ENCODE measurements at regions not wholly inside any gene's neighbourhood (a gene's known extent, or its start where the extent isn't known, plus 50 kb on each side); places are given as distances from the start of the nearest gene placed in this dataset.

DNA sequence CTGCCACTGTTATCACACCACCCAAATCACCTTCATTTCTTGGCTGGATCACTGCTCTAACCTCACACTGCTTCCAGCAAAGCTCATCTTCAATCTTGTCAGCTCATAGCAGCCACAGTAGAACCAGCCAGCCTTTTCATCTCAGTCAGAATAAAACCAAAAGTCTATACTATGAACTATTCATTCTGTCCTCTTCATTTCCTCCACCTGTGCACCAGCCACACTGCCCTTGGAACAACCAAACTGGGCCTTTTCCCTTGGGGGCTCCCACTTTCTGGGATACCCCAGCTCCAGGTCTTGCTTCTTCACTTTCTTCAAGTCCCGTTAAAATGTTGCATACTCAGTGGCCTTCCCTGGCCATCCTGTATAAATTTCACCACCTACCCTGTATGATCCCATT lies 234.4 kb upstream of the DAAM1 start:
- H3K36me3 ChIP-seq (ENCODE audit: control insufficient read depth, insufficient read depth, low read length) = no peaks in the 10 kb centered on the region
- no peaks in the 10 kb centered on the region for H3K4me1 ChIP-seq
- TF ChIP-seq, protein P1, sequence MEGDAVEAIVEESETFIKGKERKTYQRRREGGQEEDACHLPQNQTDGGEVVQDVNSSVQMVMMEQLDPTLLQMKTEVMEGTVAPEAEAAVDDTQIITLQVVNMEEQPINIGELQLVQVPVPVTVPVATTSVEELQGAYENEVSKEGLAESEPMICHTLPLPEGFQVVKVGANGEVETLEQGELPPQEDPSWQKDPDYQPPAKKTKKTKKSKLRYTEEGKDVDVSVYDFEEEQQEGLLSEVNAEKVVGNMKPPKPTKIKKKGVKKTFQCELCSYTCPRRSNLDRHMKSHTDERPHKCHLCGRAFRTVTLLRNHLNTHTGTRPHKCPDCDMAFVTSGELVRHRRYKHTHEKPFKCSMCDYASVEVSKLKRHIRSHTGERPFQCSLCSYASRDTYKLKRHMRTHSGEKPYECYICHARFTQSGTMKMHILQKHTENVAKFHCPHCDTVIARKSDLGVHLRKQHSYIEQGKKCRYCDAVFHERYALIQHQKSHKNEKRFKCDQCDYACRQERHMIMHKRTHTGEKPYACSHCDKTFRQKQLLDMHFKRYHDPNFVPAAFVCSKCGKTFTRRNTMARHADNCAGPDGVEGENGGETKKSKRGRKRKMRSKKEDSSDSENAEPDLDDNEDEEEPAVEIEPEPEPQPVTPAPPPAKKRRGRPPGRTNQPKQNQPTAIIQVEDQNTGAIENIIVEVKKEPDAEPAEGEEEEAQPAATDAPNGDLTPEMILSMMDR (IDR thresholded peaks at IDR 0.05; ENCODE audit: insufficient read depth in 1 of 2, low read depth in 1 of 2, low read length in 1 of 2, severe bottlenecking in 1 of 2, unreplicated experiment in 1 of 2) = no peak
- no TSS peak for BruUV-seq (replicated peaks)
- Mint-ChIP-seq H3K27ac (ENCODE audit: unreplicated experiment) (no peak overlapping the region), H3K4me3 (ENCODE audit: unreplicated experiment) (no peak overlapping the region), H3K9me3 (ENCODE audit: unreplicated experiment) (no peaks in the 10 kb centered on the region), H3K27me3 (ENCODE audit: insufficient read depth, unreplicated experiment) (peaks cover 23% of the 10 kb centered on the region), H3K4me1 (ENCODE audit: low read depth, unreplicated experiment) (no peaks in the 10 kb centered on the region), H3K36me3 (ENCODE audit: insufficient read depth, unreplicated experiment) (no peaks in the 10 kb centered on the region)
- POLR2A ChIA-PET = no interaction called here
- DNase-seq = no peak
- no peaks in the 10 kb centered on the region; the same call in 1 of the 2 replicates for H3K27me3 ChIP-seq (replicated peaks; ENCODE audit: control insufficient read depth, insufficient read depth, low read length)
- no peak overlapping the region for H3K4me3 ChIP-seq (ENCODE audit: low read depth, low read length)
- intact Hi-C loops (cut with micrococcal nuclease; ENCODE audit: unreplicated experiment) = no loop called here
- CTCF ChIA-PET = no interaction called here
- H3K9me3 ChIP-seq = 0 out of 2 replicates have a peak, but pooled peaks cover 6% of the 10 kb centered on the region

DNA sequence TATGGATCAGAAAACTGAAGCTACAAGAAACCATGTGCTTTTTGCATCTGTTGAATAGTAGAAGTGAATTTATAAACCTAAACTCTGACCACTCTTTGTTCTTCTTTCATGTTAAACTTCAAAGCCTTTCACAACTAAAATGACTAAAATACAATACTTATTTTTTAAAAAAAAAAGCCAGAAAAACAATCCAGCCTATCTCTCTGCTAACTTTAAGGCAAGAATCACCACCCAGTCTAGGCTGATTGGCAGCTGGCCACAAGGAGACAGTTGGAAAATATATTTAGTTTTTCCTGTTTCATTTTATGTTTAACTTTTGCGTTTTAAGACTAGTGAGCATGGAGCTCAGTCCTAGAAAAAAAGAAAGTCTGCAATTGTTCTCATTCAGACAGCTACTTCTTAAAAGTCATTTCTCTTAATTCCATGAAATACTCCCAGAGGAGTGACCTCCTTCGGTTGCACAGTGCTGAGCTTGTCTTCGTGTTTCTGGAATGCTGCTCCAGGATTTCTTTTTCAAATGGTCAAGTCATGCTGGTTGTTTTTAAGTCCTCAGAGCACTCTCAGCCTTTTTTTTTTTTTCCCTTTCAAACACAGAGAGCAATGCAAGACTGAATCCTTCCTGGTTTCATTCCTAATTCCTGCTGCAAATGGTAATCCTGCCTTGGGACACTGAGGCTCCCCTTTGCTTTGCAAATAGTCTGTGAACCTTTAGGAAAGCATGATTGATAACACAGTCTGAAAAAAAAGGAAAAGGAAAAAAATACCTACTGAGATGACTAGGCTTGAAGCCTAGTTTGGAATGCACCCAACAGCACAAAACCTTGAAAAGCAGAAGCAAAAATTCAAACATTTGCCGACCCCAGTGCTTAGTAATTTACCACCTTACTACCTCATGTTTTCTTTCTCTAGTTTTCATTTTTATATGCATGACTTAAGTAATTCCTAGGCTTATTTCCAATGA lies 233.3 kb upstream of the DAAM1 start:
- ChIA-PET CTCF (no interaction called here), POLR2A (no interaction called here)
- intact Hi-C loops (cut with micrococcal nuclease; ENCODE audit: unreplicated experiment) = no loop called here
- Histone ChIP-seq H3K9me3 (0 out of 2 replicates have a peak, but pooled peaks cover 5% of the 10 kb centered on the region), H3K36me3 (ENCODE audit: control insufficient read depth, insufficient read depth, low read length) (no peaks in the 10 kb centered on the region), H3K27me3 (replicated peaks; ENCODE audit: control insufficient read depth, insufficient read depth, low read length) (no peaks in the 10 kb centered on the region), H3K4me1 (no peaks in the 10 kb centered on the region), H3K4me3 (ENCODE audit: low read depth, low read length) (no peak overlapping the region)
- Mint-ChIP-seq H3K9me3 (ENCODE audit: unreplicated experiment) (no peaks in the 10 kb centered on the region), H3K4me3 (ENCODE audit: unreplicated experiment) (no peak overlapping the region), H3K4me1 (ENCODE audit: low read depth, unreplicated experiment) (no peaks in the 10 kb centered on the region), H3K36me3 (ENCODE audit: insufficient read depth, unreplicated experiment) (no peaks in the 10 kb centered on the region), H3K27me3 (ENCODE audit: insufficient read depth, unreplicated experiment) (peaks cover 23% of the 10 kb centered on the region), H3K27ac (ENCODE audit: unreplicated experiment) (no peak overlapping the region)
- no TSS peak for BruUV-seq (replicated peaks)
- DNase-seq = no peak
- TF ChIP-seq, protein P1 (IDR thresholded peaks at IDR 0.05; ENCODE audit: insufficient read depth in 1 of 2, low read depth in 1 of 2, low read length in 1 of 2, severe bottlenecking in 1 of 2, unreplicated experiment in 1 of 2) = no peak

DNA sequence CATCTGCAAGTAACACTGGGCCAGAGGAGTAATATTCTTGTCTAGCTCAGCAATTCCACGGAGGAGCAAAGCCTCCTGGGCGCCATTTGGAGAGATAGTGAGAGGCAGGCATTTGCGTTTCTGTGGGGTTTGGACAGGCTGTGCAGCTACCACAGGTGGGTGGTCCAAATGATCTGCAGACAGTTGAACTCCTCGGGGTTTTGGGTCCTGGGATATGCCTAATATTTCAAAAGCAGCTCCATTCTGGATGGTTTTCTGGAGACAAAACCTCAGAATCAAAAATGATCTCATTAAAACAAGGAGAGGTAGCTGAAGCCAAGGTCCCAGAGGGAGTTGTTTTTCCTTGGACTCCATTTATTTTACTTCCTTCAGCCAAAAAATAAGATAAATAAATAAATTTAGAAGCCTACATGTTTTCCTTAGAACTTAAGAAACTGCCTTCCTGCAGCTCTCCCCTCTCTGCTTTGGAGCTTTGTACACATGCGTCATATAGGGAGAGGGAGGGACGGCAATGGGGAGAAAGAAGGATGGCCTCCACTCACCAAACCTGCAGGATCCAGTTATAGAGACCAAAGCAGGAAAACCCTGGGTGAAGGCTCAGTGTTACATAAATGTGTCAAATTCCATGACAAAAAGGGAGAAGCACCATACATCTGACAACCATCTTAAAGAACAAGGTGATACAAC lies 227.3 kb upstream of the DAAM1 start:
- intact Hi-C loops (cut with micrococcal nuclease; ENCODE audit: unreplicated experiment) = no loop called here
- Histone ChIP-seq H3K4me1 (no peaks in the 10 kb centered on the region), H3K36me3 (ENCODE audit: control insufficient read depth, insufficient read depth, low read length) (no peaks in the 10 kb centered on the region), H3K9me3 (no peaks in the 10 kb centered on the region), H3K4me3 (ENCODE audit: low read depth, low read length) (no peak overlapping the region), H3K27me3 (replicated peaks; ENCODE audit: control insufficient read depth, insufficient read depth, low read length) (no peaks in the 10 kb centered on the region)
- ChIA-PET POLR2A (no interaction called here), CTCF (no interaction called here)
- Mint-ChIP-seq H3K4me3 (ENCODE audit: unreplicated experiment) (no peak overlapping the region), H3K9me3 (ENCODE audit: unreplicated experiment) (no peaks in the 10 kb centered on the region), H3K36me3 (ENCODE audit: insufficient read depth, unreplicated experiment) (no peaks in the 10 kb centered on the region), H3K4me1 (ENCODE audit: low read depth, unreplicated experiment) (no peaks in the 10 kb centered on the region), H3K27me3 (ENCODE audit: insufficient read depth, unreplicated experiment) (peaks cover 6% of the 10 kb centered on the region), H3K27ac (ENCODE audit: unreplicated experiment) (no peak overlapping the region)
- no TSS peak for BruUV-seq (replicated peaks)
- TF ChIP-seq, protein P1 (IDR thresholded peaks at IDR 0.05; ENCODE audit: insufficient read depth in 1 of 2, low read depth in 1 of 2, low read length in 1 of 2, severe bottlenecking in 1 of 2, unreplicated experiment in 1 of 2) = no peak
- DNase-seq = no peak
